ENCODE measurements at regions not wholly inside any gene's neighbourhood (a gene's known extent, or its start where the extent isn't known, plus 50 kb on each side); places are given as distances from the start of the nearest gene placed in this dataset.
A peak's percentile ranks its signal among the peaks of the same experiment; 100 is the strongest.

DNA sequence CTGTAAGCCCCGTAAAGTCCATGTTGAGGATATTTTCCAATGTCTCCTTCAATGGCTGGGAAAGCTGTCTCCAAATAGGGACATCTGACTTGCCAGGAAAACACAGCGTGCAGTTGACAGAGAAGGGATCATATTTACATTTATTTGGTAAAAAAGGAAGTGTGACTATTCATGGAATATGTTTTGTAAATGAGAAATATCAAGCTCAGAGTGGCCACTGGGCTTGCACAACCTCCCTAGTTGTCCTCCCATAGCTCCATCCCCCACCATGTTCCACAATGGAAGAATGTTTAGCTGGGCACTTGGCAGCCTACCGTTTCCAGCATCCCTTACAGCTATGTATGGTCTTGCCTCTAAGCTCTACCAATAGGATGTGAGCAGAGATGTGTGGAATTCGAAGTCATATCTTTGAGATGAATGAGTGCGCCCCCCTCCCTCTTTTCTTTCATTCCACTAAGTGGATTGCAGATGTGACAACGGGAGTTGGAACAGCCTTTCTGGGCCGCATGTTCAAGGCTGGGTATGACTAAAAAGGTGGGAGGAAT is 306.6 kb upstream of the ZMIZ1 start:
- no peak overlapping the region for H3K4me3 Mint-ChIP-seq
- no peaks in the 10 kb centered on the region for H3K36me3 Mint-ChIP-seq
- H3K9me3 Mint-ChIP-seq = no peaks in the 10 kb centered on the region
- H3K27ac Mint-ChIP-seq = no peak overlapping the region
- DNase-seq (no peak), ATAC-seq (ENCODE audit: low read depth in 2 of 2) (no peak)
- peaks cover 0 to 50% (median 15%) of the 10 kb centered on the region in 3 donors for H3K27me3 Mint-ChIP-seq
- H3K4me1 Mint-ChIP-seq = no peaks in the 10 kb centered on the region

DNA sequence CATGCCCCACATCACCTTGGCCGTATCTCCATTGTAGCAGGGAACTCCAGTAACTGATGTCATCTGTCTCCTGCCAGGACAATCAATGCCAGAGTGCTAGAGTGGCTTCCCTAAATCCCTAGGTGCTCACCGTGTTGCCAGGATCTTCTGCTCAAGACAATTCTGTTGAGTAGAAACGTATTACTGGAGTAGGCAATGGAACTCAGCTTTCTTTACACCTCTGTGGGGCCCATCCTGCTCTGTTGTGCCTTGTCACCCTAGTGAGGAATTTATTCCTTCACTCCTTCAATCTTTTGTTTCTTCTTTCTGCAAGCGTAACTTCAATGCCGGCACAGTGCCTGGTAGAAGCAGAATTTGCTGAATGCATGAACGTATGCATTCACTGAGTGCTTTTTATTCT is 305.5 kb upstream of the ZMIZ1 start:
- Mint-ChIP-seq H3K27ac (no peak overlapping the region), H3K9me3 (no peaks in the 10 kb centered on the region), H3K4me1 (no peaks in the 10 kb centered on the region), H3K4me3 (no peak overlapping the region), H3K27me3 (peaks cover 0 to 42% (median 9%) of the 10 kb centered on the region in 3 donors), H3K36me3 (no peaks in the 10 kb centered on the region)
- no peak for ATAC-seq (ENCODE audit: low read depth in 2 of 2)
- DNase-seq = no peak

GRCh38 chr10:78763651-78764395 is 304.9 kb upstream of the ZMIZ1 start:
- DNase-seq (no peak), ATAC-seq (ENCODE audit: low read depth in 2 of 2) (no peak)
- H3K36me3 Mint-ChIP-seq = no peaks in the 10 kb centered on the region
- H3K4me3 Mint-ChIP-seq = no peak overlapping the region
- no peaks in the 10 kb centered on the region for H3K9me3 Mint-ChIP-seq
- H3K4me1 Mint-ChIP-seq = no peaks in the 10 kb centered on the region
- peaks cover 0 to 42% (median 9%) of the 10 kb centered on the region in 3 donors for H3K27me3 Mint-ChIP-seq
- peak overlapping the region in 1 of 6 donors; percentile 65 for H3K27ac Mint-ChIP-seq

- Mint-ChIP-seq H3K27ac (no peak overlapping the region), H3K9me3 (no peaks in the 10 kb centered on the region), H3K36me3 (no peaks in the 10 kb centered on the region), H3K4me1 (no peaks in the 10 kb centered on the region), H3K4me3 (no peak overlapping the region), H3K27me3 (peaks cover 0 to 42% (median 12%) of the 10 kb centered on the region in 3 donors)
- DNase-seq (no peak), ATAC-seq (ENCODE audit: low read depth in 2 of 2) (no peak)
Measured at GRCh38 chr10:78764436-78764835, 304.3 kb upstream of the ZMIZ1 start.

DNA sequence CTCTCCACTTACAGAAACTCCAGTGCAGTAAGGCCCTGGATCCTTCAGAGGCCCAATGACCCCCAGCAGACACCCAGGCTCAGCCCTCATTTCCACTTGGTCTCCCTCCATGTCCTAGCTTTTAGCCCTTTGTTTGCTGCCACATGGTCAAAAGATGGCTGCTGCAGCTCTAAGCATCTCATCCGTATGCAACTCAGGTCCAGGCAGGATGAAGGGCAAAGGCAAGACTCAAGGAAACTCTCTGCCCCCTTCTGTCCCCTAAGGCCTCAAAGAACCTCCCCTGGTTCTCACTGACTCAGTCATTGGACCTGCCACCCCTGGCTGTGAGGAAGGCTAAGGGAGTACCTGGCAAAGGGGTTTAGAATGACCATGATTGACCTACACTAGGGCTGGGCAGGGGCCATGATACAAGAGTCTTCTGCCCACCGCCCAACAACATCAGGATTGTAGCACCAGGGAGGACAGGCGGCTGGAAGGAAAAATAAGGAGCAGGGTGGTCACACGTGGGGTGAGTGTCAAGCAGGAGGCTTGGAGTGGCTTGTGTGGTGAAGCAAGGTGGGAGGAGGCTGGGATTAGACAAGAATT is 303.8 kb upstream of the ZMIZ1 start:
- DNase-seq (no peak), ATAC-seq (ENCODE audit: low read depth in 2 of 2) (no peak)
- no peaks in the 10 kb centered on the region for H3K4me1 Mint-ChIP-seq
- peaks cover 0 to 42% (median 12%) of the 10 kb centered on the region in 3 donors for H3K27me3 Mint-ChIP-seq
- no peak overlapping the region for H3K27ac Mint-ChIP-seq
- no peaks in the 10 kb centered on the region for H3K36me3 Mint-ChIP-seq
- H3K9me3 Mint-ChIP-seq = no peaks in the 10 kb centered on the region
- H3K4me3 Mint-ChIP-seq = no peak overlapping the region

DNA sequence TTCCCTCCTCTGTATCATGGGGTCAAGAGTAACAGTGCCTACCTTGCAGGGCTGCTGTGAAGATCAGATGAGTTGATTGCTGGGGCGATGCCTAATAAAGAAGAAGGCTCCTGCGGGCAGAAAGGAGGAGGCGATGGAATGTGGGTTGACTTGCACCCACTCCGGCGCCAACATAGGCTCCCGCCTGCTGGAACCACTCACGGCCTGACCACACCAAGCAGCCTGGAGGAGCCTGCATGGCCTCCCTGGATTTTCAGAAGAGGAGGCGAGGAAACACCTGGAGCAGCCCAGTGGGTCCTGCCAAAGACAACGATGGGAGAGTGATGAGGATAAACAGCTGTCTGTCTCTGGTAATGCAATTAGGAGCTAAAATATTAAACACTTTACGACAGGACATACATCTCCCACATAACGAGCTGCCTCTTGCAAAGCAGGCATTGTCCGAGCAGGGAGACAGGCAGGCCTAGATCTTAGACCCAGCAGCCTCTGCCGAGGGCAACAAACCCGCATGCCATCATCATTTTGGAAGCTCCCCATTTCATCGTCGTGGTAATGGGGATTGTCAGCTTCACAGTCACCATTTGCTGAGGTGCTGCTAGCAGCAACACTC is 302.9 kb upstream of the ZMIZ1 start:
- H3K27ac Mint-ChIP-seq = no peak overlapping the region
- no peak for ATAC-seq (ENCODE audit: low read depth in 2 of 2)
- no peak for DNase-seq
- H3K9me3 Mint-ChIP-seq = no peaks in the 10 kb centered on the region
- H3K4me1 Mint-ChIP-seq = no peaks in the 10 kb centered on the region
- H3K27me3 Mint-ChIP-seq = peaks cover 0 to 35% (median 7%) of the 10 kb centered on the region in 3 donors
- no peak overlapping the region for H3K4me3 Mint-ChIP-seq
- no peaks in the 10 kb centered on the region for H3K36me3 Mint-ChIP-seq

GRCh38 chr10:78766603-78767002 is 302.2 kb upstream of the ZMIZ1 start:
- Mint-ChIP-seq H3K4me1 (no peaks in the 10 kb centered on the region), H3K27me3 (peaks cover 0 to 30% (median 7%) of the 10 kb centered on the region in 3 donors), H3K4me3 (no peak overlapping the region), H3K36me3 (no peaks in the 10 kb centered on the region), H3K9me3 (no peaks in the 10 kb centered on the region), H3K27ac (no peak overlapping the region)
- DNase-seq = no peak
- no peak for ATAC-seq (ENCODE audit: low read depth in 2 of 2)

DNA sequence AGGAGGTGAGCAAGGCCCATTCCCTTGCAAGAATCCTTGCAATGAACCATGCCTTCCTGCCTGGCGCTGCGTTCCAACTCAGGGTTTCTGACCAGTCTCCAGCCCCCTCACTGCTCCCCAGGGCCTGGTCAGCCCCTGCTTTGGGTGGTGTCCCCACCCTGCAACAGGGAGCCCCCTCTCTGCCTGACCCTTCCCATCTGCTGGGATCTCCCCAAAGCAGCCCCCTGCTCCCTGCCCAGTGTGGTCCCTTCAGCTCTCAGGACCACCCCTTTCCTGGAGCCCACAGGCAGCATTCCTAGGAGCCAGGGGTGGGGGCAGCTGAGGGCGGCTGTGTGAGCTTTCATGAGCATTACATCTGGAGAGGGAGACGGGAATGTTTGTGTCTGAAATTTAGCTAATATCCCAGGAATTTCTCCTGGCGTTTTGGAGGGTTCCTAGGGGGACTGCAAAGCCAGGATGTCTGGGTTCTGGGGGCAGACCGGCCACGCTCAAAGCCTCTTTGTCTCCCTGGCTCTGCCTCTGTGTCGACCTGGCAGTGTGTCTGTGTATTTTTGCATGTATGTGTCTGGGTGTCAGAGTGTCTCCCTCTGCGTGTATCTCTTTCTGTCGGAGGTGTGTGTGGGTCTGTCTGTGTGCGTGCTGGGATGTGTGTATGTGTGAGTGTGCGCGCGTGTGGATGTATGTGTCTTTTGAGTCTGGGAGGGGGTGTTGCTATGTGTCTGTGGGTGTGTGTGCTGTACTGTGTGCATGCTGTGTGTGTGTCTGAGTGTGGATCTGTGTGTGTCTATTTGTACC is 300.5 kb upstream of the ZMIZ1 start:
- Mint-ChIP-seq H3K36me3 (no peaks in the 10 kb centered on the region), H3K27me3 (peaks cover 0 to 24% (median 7%) of the 10 kb centered on the region in 3 donors), H3K27ac (no peak overlapping the region), H3K9me3 (no peaks in the 10 kb centered on the region), H3K4me1 (no peaks in the 10 kb centered on the region), H3K4me3 (no peak overlapping the region)
- DNase-seq = no peak
- no peak for ATAC-seq (ENCODE audit: low read depth in 2 of 2)

DNA sequence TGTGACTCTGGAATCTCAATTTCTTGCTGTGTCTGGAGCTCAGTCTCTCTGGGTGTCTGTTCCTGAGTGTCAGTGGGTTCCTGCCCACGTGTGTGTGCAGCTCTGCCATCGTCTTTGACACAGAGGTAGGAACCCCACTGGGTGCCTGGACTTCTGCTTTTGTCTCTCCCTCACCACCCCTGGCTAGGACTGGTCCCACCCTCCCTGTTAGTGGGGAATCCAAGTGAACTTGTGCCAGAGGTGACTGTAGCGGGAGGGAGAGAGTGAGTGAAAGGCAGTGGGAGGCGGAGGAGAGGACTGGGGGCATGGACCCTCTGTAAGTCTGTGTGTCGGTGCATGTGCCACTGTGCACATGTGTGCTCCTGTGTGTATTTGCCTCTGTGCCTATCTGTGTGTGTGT is 299.9 kb upstream of the ZMIZ1 start:
- Mint-ChIP-seq H3K9me3 (no peaks in the 10 kb centered on the region), H3K27ac (no peak overlapping the region), H3K36me3 (no peaks in the 10 kb centered on the region), H3K4me3 (no peak overlapping the region), H3K4me1 (no peaks in the 10 kb centered on the region), H3K27me3 (peaks cover 0 to 26% (median 7%) of the 10 kb centered on the region in 3 donors)
- ATAC-seq (ENCODE audit: low read depth in 2 of 2) = no peak
- DNase-seq = no peak

- H3K4me1 Mint-ChIP-seq = no peaks in the 10 kb centered on the region
- H3K4me3 Mint-ChIP-seq = no peak overlapping the region
- H3K27me3 Mint-ChIP-seq = peaks cover 0 to 26% (median 7%) of the 10 kb centered on the region in 3 donors
- ATAC-seq (ENCODE audit: low read depth in 2 of 2) (no peak), DNase-seq (no peak)
- no peaks in the 10 kb centered on the region for H3K9me3 Mint-ChIP-seq
- no peak overlapping the region for H3K27ac Mint-ChIP-seq
- H3K36me3 Mint-ChIP-seq = no peaks in the 10 kb centered on the region
Measured at GRCh38 chr10:78769526-78769925, 299.2 kb upstream of the ZMIZ1 start.

GRCh38 chr10:78770167-78771090 is 298.3 kb upstream of the ZMIZ1 start:
- H3K27ac Mint-ChIP-seq = no peak overlapping the region
- H3K9me3 Mint-ChIP-seq = no peaks in the 10 kb centered on the region
- DNase-seq (no peak), ATAC-seq (ENCODE audit: low read depth in 2 of 2) (no peak)
- peaks cover 0 to 26% (median 7%) of the 10 kb centered on the region in 3 donors for H3K27me3 Mint-ChIP-seq
- H3K4me3 Mint-ChIP-seq = no peak overlapping the region
- no peaks in the 10 kb centered on the region for H3K36me3 Mint-ChIP-seq
- H3K4me1 Mint-ChIP-seq = no peaks in the 10 kb centered on the region

- Mint-ChIP-seq H3K27ac (no peak overlapping the region), H3K4me1 (no peaks in the 10 kb centered on the region), H3K27me3 (peaks cover 0 to 26% (median 7%) of the 10 kb centered on the region in 3 donors), H3K4me3 (no peak overlapping the region), H3K9me3 (no peaks in the 10 kb centered on the region), H3K36me3 (no peaks in the 10 kb centered on the region)
- DNase-seq (no peak), ATAC-seq (ENCODE audit: low read depth in 2 of 2) (no peak)
Measured at GRCh38 chr10:78771260-78771659, 297.5 kb upstream of the ZMIZ1 start.

Data from naive B cell (primary cell).